ENCODE measurements at regions not wholly inside any gene's neighbourhood (a gene's known extent, or its start where the extent isn't known, plus 50 kb on each side); places are given as distances from the start of the nearest gene placed in this dataset.

DNA sequence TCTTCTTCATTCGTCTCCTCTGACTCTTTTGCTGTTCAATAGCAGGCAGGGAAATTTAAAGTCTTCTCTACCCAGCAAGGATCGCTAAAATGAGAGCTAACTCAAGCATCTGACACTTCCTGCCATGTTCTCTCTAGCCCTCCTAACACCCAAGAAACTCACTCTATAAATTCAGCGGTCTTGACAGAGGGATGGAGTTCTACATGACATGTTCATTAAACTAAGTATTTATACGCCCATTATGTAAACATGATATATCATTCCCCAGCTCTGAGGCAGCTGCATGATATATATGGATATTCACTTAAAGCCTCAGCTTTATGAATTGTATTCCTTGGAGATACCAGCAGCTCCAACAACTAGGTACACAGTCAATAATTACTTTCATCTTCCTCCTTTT, 231.0 kb downstream of the METTL4 start:
- 50% methylated on average over 4 of the region's 4 CpGs for WGBS
- no peak for DNase-seq (ENCODE audit: extremely low spot score)
- no peak overlapping the region for H3K27ac ChIP-seq (ENCODE audit: low read depth)
- no peaks in the 10 kb centered on the region for H3K36me3 ChIP-seq (ENCODE audit: insufficient read depth)
- H3K4me3 ChIP-seq (ENCODE audit: low read depth, low read length): no peak overlapping the region
- no peaks in the 10 kb centered on the region for H3K4me1 ChIP-seq (ENCODE audit: insufficient read depth)

DNA sequence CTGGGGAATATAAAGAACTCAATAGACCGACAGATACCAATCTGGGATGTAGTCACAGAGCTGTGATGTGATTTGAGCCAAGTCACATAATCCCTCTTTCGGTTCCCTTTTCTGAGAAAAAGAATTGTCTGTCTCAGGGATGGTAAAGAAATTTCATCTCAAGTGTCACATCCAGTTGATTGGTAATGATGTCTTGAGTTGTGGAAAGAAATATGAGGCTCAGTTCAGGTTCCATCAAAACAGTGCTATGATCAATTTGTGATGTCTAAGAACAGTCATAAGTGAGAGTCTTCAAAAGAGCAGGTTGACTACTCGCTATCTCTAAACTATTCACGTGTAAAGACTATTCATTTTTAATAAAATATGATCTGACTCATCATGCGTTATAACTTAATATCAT, 223.3 kb downstream of the METTL4 start:
- Histone ChIP-seq H3K36me3 (ENCODE audit: insufficient read depth) (no peaks in the 10 kb centered on the region), H3K27ac (ENCODE audit: low read depth) (no peak overlapping the region), H3K4me3 (ENCODE audit: low read depth, low read length) (no peak overlapping the region), H3K4me1 (ENCODE audit: insufficient read depth) (no peaks in the 10 kb centered on the region)
- no peak for DNase-seq (ENCODE audit: extremely low spot score)
- WGBS: 73% methylated on average over 5 of the region's 5 CpGs

DNA sequence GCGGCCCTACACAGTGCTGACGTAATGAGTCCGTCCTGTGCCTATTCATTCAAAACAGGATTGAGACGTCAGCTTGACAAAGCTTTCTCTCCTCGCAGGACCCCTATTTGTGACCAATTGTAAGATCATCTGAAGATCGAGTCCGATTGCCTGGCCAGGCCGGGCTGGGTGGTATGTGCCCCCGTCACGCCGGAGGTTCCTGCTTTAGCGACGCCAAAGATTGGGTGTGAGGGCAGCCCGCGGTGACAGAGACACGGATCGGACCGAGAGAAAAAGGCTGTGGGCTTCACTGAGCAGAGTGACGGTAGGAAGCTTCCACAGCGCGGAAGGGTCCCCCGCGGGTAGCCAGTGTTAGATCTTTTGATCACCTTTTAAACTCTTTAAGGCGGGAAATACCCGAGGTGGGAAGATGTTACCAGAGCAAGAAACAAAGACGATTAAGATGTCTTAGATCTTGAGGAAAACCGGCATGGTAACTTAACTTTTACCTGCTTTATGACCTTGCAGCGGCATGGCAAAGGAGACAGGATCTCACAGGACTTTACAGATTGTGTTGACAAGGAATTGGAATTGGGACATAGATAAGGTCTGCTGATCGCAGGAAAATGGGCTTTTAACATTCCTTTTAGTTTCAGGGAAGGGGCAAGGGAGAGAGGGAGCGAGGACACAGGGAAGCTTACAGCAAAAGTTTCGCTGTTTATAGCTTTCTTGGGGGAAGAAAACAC, 220.0 kb downstream of the METTL4 start:
- 80% methylated on average over 31 of the region's 31 CpGs for WGBS

DNA sequence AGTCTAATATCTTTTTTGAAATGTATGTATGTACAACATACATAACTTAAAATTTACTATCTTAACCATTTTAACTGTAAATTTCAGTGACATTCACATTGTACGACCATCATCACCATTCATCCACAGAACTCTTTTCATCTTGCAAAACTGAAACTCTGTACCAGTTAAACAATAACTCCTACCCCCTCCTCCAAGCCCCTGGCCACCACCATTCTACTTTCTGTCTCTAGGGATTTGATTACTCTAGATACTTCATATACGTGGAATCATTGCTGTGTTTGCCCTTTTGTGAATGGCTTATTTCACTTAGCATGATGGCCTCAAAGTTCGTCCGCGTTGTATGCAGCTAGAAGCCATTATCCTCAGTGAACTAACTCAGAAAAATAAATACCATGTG, 217.0 kb downstream of the METTL4 start:
- no peaks in the 10 kb centered on the region for H3K36me3 ChIP-seq (ENCODE audit: insufficient read depth)
- no peak overlapping the region for H3K4me3 ChIP-seq (ENCODE audit: low read depth, low read length)
- no peak overlapping the region for H3K27ac ChIP-seq (ENCODE audit: low read depth)
- no peaks in the 10 kb centered on the region for H3K4me1 ChIP-seq (ENCODE audit: insufficient read depth)
- DNase-seq (ENCODE audit: extremely low spot score): no peak
- WGBS: 88% methylated on average over 5 of the region's 5 CpGs

More for the DNA sequence above, 220.0 kb downstream of the METTL4 start:
- no peak for DNase-seq (ENCODE audit: extremely low spot score)
- Histone ChIP-seq H3K36me3 (ENCODE audit: insufficient read depth) (no peaks in the 10 kb centered on the region), H3K27ac (ENCODE audit: low read depth) (no peak overlapping the region), H3K4me1 (ENCODE audit: insufficient read depth) (no peaks in the 10 kb centered on the region), H3K4me3 (ENCODE audit: low read depth, low read length) (no peak overlapping the region)

DNA sequence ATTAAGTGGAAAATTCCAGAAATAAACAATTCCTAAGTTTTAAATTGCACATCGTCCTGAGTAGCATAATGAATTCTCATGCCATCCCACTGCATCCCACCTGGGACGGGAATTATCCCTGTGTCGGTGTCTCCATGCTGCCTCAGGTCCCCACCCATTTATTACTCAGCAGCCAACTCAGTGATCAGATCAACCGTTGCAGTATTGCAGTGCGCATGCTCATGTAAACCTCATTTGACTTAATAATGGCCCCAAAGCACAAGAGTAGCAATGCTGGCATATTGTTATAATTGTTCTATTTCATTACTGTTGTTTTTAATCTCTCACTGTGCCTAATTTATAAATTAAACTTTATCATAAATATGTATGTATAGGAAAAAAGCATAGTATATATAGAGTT, 214.4 kb downstream of the METTL4 start:
- H3K27ac ChIP-seq (ENCODE audit: low read depth): no peak overlapping the region
- H3K36me3 ChIP-seq (ENCODE audit: insufficient read depth): no peaks in the 10 kb centered on the region
- H3K4me3 ChIP-seq (ENCODE audit: low read depth, low read length): no peak overlapping the region
- DNase-seq (ENCODE audit: extremely low spot score): no peak
- H3K4me1 ChIP-seq (ENCODE audit: insufficient read depth): no peaks in the 10 kb centered on the region
- WGBS: 88% methylated on average over 5 of the region's 5 CpGs

DNA sequence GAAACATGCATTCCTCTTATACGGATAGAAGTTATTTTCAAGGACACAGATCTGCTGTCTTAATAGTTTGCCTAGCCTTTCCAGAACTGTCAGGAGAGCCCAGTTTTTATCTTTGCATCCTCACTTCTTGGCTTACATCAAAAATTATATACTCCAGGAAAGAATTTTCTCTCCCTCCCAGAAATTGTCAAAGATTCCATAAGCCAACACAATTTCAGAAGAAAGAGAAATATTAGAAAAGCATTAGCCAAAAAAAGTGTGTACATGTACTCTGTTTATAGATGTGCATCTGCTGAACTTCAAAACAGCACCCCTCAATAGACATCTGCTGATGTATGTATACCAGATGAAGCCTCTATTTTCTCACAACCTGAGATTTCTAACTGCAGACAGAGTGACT, 210.4 kb downstream of the METTL4 start:
- no peak for DNase-seq (ENCODE audit: extremely low spot score)
- Histone ChIP-seq H3K36me3 (ENCODE audit: insufficient read depth) (no peaks in the 10 kb centered on the region), H3K4me1 (ENCODE audit: insufficient read depth) (no peaks in the 10 kb centered on the region), H3K4me3 (ENCODE audit: low read depth, low read length) (no peak overlapping the region), H3K27ac (ENCODE audit: low read depth) (no peak overlapping the region)
- WGBS: 36% methylated on average over 1 of the region's 1 CpG

DNA sequence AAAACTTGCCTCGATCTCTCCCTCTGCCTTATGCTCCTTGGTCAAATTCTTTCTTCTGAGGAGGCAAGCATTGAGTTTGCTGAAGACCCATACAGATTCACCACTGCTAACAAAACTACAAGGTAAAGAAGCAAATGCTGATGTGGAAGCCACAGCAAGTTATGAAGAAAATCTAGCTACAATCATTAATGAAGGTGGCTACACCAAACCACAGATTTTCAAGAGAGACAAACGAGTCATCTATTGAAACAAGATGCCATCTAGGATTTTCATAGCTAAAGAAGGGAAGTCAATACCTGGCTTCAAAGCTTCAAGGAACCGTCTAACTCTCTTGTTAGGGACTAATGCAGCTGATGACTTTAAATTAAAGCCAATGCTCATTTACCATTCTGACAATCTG, 203.2 kb downstream of the METTL4 start:
- Histone ChIP-seq H3K4me3 (ENCODE audit: low read depth, low read length) (no peak overlapping the region), H3K4me1 (ENCODE audit: insufficient read depth) (no peaks in the 10 kb centered on the region), H3K36me3 (ENCODE audit: insufficient read depth) (no peaks in the 10 kb centered on the region), H3K27ac (ENCODE audit: low read depth) (no peak overlapping the region)
- DNase-seq (ENCODE audit: extremely low spot score): no peak
- 74% methylated on average over 3 of the region's 3 CpGs for WGBS

DNA sequence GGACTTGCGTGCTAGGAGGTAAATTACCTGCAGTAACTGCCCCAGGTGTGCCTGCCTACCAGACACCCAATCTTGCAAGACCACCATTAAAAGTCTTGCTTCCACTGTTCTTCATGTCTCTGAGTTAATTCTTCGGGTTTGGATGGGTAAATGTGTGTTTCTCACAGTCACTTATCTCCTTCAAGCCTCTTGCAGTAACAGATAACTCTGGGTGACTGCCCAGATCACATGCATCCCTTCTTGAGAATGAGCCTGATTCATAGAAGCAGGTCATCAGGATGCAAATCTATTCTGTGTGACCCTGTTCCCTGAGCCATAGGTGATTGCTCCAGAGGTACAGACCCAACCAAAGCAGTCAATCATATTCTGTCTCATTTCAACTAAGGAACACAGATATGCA, 194.6 kb downstream of the METTL4 start:
- no peak overlapping the region for H3K27ac ChIP-seq (ENCODE audit: low read depth)
- 85% methylated on average over 2 of the region's 2 CpGs for WGBS
- DNase-seq (ENCODE audit: extremely low spot score): no peak
- no peaks in the 10 kb centered on the region for H3K36me3 ChIP-seq (ENCODE audit: insufficient read depth)
- H3K4me1 ChIP-seq (ENCODE audit: insufficient read depth): no peaks in the 10 kb centered on the region
- no peak overlapping the region for H3K4me3 ChIP-seq (ENCODE audit: low read depth, low read length)

DNA sequence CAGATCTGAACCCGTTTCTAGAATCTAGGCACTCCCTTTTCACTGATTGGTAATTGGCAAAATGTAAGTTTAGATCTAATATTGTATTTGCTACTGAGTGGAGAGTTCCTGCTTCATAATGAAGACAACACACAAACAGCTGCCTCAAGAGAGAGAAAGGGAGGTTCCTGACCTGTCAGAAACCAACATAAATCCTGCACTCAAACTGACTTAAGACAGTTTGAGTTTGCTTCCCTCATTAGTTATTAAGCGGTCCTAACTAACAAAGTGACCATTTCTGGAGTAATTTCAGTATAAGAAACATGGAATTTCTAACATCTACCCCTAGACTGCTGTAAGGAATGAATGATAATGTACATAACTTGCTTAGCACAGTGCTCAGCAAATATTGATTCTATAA, 191.2 kb downstream of the METTL4 start:
- no peak for DNase-seq (ENCODE audit: extremely low spot score)
- no peak overlapping the region for H3K4me3 ChIP-seq (ENCODE audit: low read depth, low read length)
- H3K27ac ChIP-seq (ENCODE audit: low read depth): no peak overlapping the region
- no peaks in the 10 kb centered on the region for H3K4me1 ChIP-seq (ENCODE audit: insufficient read depth)
- WGBS: 71% methylated on average over 2 of the region's 2 CpGs
- no peaks in the 10 kb centered on the region for H3K36me3 ChIP-seq (ENCODE audit: insufficient read depth)

DNA sequence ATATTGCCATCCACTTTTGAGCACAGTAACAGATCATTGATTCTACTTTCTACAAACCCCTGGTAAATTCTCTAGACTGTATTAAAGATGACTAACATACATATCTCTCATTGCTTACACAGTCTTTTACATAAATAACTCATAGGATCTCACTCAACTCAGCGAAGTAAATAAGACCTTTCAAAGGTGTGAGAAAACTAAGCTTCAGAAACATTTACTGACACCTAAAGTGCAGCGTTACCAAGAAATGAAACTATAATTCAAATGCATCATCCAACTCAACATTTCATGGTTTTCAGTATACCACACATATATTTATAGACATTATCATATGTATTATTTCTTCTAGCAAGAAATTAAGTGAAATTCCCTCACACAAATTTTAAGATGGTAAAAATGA, 189.8 kb downstream of the METTL4 start:
- DNase-seq (ENCODE audit: extremely low spot score): no peak
- Histone ChIP-seq H3K4me1 (ENCODE audit: insufficient read depth) (no peaks in the 10 kb centered on the region), H3K27ac (ENCODE audit: low read depth) (no peak overlapping the region), H3K36me3 (ENCODE audit: insufficient read depth) (no peaks in the 10 kb centered on the region), H3K4me3 (ENCODE audit: low read depth, low read length) (no peak overlapping the region)
- WGBS: 83% methylated on average over 2 of the region's 2 CpGs

DNA sequence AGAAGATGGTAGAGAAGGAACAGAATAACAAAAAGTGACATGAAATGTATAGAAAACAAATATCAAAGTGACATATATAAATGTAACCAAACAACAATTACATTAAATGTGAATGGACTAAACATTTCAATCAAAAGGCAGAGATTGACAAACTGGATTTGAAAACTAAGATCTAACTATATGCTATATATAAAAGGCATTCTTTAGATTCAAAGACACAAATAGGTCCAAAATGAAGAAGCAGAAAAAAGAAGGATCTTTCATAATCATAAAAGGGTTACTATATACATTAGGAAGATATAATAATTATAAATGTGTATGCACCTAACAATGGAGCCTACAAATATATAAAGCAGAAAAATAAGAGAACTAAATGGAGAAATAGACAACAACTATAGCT, 183.7 kb downstream of the METTL4 start:
- DNase-seq (ENCODE audit: extremely low spot score): no peak
- no peaks in the 10 kb centered on the region for H3K36me3 ChIP-seq (ENCODE audit: insufficient read depth)
- no peak overlapping the region for H3K4me3 ChIP-seq (ENCODE audit: low read depth, low read length)
- H3K4me1 ChIP-seq (ENCODE audit: insufficient read depth): no peaks in the 10 kb centered on the region
- no peak overlapping the region for H3K27ac ChIP-seq (ENCODE audit: low read depth)

DNA sequence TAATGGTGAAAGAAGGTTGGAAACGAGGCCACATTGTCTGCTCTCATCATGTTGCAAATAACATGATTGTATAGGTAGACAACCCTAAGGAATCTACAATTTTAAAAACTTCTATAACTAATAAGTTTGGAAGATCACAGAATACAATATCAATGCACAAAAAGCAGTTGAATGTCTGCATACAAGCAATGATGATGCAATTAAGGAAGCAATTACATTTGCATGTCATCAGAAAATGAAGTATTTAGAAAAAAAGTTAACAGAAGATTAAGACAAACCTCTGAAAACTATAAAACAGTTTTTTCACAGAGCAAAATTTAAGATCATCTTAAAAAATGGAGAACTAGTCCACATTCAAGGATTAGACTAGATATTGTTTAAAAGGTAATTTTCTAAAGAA, 181.1 kb downstream of the METTL4 start:
- Histone ChIP-seq H3K27ac (ENCODE audit: low read depth) (no peak overlapping the region), H3K4me1 (ENCODE audit: insufficient read depth) (no peaks in the 10 kb centered on the region)
- no peak for DNase-seq (ENCODE audit: extremely low spot score)

DNA sequence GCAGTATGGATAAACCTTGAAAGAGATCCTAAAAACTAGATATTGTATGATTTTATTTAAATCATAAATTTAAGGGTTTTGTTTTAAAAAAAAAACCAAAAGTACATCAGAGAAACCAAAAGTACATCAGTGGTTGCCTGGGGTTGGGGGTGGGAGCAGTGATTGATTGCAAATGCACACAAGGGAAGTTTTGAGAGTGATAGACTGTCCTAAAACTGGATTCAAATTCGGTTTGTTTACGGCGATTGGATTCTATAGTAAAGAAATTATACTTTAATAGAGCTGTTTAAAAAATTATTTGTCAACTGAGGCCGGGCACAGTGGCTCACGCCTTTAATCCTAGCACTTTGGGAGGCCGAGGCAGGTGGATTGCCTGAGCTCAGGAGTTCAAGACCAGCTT, 179.8 kb downstream of the METTL4 start:
- DNase-seq (ENCODE audit: extremely low spot score): no peak
- no peaks in the 10 kb centered on the region for H3K4me1 ChIP-seq (ENCODE audit: insufficient read depth)
- WGBS: 78% methylated on average over 6 of the region's 6 CpGs
- H3K4me3 ChIP-seq (ENCODE audit: low read depth, low read length): no peak overlapping the region
- H3K27ac ChIP-seq (ENCODE audit: low read depth): no peak overlapping the region
- no peaks in the 10 kb centered on the region for H3K36me3 ChIP-seq (ENCODE audit: insufficient read depth)

More for the DNA sequence above, 181.1 kb downstream of the METTL4 start:
- H3K36me3 ChIP-seq (ENCODE audit: insufficient read depth): no peaks in the 10 kb centered on the region
- H3K4me3 ChIP-seq (ENCODE audit: low read depth, low read length): no peak overlapping the region
- 52% methylated on average over 1 of the region's 1 CpG for WGBS

DNA sequence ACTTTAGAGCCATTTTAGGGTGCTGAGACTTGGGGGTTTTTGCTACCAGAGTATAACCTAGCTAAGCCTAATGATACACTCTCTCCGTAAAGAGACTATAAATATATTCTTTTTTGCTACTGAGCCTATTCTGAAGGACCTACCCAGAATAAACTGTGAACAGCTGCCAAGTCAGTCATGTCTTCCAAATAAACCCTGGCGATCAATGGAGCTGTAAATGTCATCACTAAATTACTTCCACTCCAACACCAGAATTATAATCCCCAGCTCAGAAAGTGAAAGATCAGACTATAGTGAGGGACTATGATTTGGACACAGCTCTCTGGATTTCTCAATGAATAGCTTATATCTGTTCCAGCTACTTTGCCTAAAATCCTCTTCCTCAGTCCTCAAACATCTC, 178.9 kb downstream of the METTL4 start:
- 21% methylated on average over 2 of the region's 2 CpGs for WGBS
- DNase-seq (ENCODE audit: extremely low spot score): no peak
- Histone ChIP-seq H3K4me1 (ENCODE audit: insufficient read depth) (no peaks in the 10 kb centered on the region), H3K27ac (ENCODE audit: low read depth) (no peak overlapping the region), H3K4me3 (ENCODE audit: low read depth, low read length) (no peak overlapping the region), H3K36me3 (ENCODE audit: insufficient read depth) (no peaks in the 10 kb centered on the region)

DNA sequence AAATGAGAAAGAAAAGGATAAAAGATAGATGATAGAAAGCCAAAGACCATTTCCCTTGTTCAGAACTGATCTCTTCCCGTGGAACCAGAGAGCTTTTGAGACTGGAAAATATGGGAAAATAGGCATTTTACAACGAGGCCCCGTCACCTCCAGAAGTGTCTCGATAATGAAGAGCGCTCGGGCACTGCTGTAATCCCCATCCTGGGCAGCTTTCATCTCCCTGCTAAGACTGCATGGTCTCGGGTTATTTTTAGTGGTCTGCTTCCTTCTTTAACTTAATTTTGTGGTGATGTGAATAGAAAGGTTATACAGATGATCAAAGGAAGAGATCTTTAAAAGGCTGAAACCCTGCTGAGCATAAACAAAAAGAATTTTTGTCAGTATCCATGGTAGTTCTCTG, 176.6 kb downstream of the METTL4 start:
- Histone ChIP-seq H3K4me3 (ENCODE audit: low read depth, low read length) (no peak overlapping the region), H3K36me3 (ENCODE audit: insufficient read depth) (no peaks in the 10 kb centered on the region), H3K27ac (ENCODE audit: low read depth) (no peak overlapping the region), H3K4me1 (ENCODE audit: insufficient read depth) (no peaks in the 10 kb centered on the region)
- WGBS: 53% methylated on average over 7 of the region's 7 CpGs
- no peak for DNase-seq (ENCODE audit: extremely low spot score)

Measured in urinary bladder (tissue), 3 donors.